GM21825 (cell line): ENCODE measurements at regions not wholly inside any gene's neighbourhood (a gene's known extent, or its start where the extent isn't known, plus 50 kb on each side); places are given as distances from the start of the nearest gene placed in this dataset.
A peak's percentile ranks its signal among the peaks of the same experiment; 100 is the strongest.
"Not testable (repeated sequence)": the region's sequence is repeated elsewhere in the genome, so short reads cannot be mapped to it uniquely, and the experiment has no call there.

Source experiments
- ATAC-seq: cut with Tn5 transposase; IDR thresholded peaks from one replicate; pipeline ENCODE4 v1.9.1; 2021; ENCODE audit warnings: mild to moderate bottlenecking, moderate library complexity; ENCODE audit not compliant: unreplicated experiment

DNA sequence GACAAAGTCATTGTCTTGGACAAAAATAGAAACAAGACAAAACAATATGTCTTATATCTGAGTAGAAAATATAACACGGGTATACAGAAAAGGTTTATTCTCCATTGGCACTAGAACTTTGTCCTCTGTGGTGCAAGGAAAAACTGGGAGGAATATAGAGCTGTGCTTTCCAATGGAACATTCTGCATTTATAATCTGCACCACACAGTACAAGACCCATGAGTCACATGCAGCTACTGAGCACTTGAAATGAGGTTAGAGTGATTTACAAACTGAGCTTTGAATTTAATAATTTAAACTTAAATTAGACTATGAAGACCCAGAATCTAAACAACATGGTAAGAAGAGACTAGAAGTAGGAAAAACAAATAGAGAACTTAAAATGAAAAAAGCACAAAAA, 86.1 kb downstream of the RAP2A start:
- no peak for ATAC-seq

DNA sequence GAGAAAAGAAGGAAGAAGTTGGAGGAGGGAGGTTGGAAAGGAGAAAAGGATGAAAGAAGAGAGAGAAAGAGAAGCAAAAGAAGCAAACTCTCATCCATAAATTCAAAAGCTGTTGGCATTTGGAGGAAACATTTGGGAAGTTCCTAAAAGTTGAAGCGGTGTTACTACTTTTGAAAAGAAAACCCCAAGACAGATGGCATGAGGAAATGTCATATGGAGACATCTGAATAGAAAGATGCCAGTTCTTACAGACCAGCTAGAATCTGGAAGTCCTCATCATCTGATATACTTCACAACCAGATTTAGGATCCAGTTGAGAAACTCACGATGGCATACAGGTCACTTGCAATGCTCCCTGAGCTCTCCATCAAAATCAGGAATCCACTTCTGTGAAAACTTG, 86.9 kb downstream of the RAP2A start:
- ATAC-seq = no peak

DNA sequence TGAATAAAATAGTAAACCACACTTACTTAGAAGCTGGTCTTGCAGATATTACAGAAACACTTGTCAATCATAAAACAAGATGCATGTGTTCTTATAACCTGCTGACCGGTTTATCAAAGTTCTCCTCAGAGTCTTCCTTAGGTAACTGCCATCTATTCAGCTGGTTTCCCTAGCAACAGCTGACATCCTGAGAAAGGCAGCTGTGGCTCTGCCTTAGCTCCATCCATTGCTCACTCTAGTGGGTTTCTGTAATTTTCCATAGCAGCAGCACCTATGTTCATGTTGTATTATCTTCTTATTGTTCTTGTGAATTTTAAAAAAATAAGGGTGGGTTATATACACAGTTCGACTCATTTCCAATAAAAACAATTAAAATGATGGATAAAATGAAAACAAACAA, 87.8 kb downstream of the RAP2A start:
- no peak for ATAC-seq

DNA sequence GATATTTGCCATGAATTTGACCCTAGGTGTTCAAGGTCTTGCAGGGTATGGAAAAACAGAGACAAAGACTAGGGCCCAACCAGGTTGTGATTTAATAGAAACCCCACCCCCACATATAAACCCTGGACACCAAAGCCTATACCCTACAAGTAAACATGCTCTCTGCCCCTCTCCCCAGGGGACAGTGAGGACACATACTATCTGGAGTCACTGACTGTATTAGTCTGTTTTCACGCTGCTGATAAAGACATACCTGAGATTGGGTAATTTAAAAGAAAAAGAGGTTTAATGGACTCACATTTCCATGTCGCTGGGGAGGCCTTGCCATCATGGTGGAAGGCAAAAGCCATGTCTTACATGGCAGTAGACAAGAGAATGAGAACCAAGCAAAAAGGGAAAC, 88.3 kb downstream of the RAP2A start:
- no peak for ATAC-seq

DNA sequence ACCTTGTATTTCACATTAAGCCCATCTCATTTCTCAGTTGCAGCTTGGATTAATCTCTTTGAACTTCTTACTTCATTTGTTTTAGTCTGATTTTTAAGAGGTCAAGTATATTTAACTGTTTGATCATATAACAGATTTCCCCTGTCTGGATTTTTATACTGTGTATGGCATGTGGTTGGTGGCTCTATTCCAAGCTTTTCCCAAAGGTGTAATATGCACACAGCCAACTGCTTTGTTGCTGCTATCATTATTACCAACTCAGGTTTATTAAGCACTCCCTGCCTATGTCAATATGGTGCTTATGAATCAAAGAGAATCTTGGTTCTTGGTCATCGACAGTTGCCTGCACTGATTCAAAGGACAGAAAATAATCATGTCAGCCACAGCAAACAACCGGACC, 92.6 kb downstream of the RAP2A start:
- ATAC-seq = no peak

DNA sequence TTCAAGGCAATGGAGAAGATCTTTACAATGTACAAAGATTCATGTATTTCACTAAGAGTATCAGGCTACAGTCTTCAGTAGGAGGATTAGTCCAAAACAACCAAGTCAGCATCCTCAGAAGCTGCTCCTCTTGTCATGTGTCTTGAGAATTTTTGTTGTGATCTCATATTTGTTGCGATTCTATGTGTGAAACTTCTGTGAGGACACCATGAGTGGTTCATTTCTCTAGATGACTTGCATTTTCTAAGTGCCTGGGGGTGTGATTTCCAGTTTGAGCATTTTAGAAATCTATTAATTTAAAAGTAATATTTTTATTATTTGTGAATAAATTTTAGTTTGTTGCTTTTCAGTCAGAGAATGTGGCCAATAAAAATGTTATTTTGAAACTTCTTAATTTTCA, 94.5 kb downstream of the RAP2A start:
- ATAC-seq = no peak

DNA sequence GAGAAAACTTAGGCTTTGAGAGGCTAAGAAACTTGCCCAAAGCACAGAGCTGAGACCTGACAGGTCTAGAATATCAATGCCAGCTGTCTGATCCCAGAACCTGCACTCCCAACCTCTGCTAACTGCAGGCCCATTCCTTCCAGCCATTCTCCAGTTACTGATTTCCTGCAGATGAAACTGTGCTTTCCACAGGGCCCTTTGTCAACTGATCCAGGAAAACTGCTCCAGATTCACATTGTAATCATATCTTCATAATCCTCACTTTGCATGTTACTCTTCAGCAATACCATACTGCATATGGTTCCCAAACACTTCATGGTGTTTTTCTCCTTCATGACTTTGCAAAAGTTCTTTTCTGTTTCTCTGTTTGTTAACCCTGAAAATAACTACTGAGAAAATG, 100.6 kb downstream of the RAP2A start:
- no peak for ATAC-seq

DNA sequence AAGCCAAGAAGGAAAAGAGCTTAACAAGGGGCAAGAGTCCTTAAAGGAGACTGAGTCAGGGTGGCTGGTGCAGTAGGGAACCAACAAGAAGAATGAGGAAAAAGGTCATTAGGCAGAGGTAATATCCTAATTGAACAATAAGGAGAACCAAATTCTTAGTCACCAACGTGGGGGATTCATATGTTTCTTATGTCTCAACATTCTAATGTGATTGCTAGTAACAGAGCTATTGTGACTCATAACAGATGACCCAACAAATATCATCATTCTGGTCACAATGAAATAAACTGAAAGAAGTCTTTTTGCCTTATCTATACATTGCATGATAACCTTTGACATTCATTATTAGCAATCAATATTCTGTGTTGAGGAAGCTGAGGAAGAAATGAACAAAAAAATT, 101.6 kb downstream of the RAP2A start:
- no peak for ATAC-seq

DNA sequence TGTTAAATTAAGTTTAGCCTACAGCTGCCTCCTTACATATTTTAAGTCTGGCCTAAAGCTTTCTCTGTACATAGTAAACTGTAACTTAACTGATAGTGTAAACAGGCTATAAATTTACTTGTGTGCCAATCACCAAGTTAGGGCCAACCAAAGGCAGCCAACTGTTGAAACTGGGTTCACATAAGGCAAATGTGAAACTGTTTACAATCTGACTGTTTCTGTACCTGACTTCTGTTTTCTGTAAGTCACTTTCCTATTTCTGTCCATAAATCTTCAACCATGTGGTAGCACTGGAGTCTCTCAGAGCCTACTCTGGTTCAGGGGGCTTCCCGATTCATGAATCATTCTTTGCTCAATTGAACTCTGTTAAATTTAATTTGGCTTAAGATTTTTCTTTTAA, 103.1 kb downstream of the RAP2A start:
- ATAC-seq = peak; percentile 83

DNA sequence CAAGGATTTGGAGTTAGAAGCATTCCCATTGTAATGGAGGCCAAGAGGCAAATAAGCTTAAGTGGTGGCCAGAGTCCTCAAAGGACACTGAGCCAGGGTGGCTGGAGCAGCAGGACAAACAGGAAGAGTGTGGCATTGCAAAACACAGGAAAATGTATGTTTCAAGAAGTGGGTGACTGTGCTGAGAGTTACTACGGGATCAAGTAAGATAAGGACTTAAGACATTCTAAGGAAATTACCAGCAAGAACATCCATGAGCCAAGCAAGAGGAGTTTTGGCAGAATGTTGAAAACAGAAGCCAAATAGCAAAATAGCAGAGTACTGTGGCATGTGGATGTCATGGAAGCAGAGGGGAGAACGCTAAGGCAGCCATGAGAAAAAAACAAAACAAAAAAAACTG, 104.2 kb downstream of the RAP2A start:
- no peak for ATAC-seq

DNA sequence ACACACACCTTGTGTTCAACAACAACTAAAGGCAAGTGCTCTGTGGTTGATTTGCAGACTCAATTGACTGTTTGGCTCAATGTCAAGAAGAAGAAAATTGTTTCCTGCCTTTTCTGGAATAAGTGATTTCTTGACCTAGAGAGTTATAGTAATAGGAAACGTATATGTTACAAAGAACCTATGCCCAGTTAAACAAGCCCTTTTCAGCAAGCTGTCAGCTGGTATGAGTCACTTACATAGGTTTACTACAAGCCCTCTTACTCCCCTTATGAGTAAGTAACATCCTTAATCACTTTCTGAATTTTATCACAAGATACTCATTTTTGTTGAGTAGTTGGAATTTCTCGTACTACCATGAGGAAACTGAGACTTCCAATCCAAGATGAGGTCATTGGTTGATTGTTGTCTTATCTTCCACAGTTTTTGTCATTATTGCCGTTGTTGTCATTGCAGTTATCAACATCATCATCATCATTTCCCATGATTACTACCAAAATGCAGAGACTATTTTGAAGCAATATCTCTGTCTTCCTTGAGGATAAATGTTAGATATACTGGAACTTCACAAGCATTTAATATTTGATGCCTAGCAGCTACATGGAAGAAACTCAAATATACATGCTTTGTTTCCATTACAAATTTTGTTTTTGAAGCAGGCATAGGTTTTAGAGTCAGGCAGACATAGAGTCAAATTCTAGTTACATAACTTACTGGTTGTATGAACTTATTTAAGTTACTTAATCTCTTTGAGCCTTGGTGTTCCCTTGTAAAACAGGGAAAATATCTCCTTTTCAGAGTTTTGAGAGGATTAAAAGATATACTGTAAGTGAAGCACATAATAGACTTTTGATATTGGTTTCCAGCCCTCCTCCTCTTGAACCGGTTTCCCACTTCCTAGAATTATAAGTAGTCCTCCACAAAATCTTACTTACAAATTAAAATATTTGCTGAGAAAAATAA, 106.0 kb downstream of the RAP2A start:
- peak; percentile 34 for ATAC-seq

DNA sequence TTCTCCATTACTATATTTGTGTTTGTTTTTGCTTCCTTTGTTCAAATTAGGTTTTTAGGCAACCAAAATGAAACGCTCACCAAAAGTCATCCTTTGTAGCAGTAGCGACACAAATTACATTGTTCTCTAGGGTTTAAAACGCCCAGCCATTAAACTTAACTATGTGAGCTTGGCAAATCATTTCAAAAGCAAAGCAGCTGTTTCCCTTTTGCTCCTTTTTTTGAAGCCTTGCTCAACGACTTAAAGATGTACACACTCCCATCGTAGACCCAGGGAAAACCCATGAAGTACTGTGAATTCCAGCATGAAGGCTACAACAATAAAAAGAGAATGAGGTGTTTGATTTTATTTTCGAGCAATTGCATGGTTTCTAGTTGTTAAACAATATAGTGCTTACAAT, 106.7 kb downstream of the RAP2A start:
- ATAC-seq = no peak

DNA sequence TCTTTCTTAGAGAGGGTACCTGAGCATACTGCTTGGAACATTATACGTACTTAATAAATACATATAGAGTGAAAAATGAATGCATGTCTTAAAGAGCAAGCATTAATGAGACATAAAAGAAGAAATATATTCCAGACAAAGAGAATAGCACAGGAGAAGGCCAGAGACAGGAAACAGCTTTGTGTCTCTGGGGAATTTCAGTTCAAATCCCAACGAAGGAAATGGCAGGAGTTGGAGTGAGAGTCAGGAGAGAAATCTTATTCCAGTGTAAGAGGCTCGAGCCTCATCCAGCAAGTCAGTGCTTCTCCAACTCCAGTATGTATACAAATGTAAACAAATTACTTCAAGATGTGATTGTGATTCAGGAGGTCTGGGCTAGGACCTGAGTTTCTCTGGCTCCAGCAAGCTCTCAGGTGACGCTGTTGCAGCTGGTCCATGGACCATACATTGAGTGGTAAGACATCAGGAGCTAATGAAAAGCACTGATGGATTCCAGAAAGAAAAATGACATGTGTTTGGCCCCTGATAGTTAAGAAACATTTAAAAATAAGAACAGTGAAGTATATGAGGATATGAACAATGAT, 108.2 kb downstream of the RAP2A start:
- no peak for ATAC-seq

DNA sequence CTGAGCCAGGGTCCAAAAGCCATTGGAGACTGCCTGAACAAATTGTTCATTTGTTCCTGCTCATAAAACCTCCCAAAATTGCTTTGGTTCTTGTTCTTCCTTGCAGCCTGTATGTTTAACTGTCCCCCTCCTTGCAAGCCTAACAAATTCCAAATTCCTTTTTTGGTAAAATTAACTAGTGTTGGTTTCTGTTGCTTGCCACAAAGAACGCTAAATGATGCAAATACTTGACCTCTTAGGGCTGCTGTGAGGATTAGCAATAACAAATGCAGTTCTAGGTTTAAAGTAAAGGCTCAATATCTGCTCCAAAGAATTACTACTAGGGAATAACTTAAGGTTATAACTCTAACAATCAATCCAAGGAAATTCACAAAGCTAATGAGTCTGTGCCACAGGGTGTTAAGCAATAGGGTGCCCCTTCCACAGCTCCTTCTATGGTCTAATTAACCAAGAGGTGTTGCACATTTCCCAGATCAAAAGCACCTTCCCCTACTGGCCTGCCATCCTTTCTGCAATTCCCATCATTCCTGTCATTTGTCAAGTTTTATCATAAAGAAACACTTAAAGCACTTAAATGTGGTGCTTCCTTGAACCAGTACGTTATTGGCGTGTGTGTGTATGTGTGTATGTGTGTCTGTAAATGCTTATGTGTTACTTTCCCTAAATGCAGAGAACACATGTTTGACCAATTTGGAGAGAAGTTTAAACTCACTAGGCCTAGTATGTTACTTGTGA, 110.2 kb downstream of the RAP2A start:
- no peak for ATAC-seq

DNA sequence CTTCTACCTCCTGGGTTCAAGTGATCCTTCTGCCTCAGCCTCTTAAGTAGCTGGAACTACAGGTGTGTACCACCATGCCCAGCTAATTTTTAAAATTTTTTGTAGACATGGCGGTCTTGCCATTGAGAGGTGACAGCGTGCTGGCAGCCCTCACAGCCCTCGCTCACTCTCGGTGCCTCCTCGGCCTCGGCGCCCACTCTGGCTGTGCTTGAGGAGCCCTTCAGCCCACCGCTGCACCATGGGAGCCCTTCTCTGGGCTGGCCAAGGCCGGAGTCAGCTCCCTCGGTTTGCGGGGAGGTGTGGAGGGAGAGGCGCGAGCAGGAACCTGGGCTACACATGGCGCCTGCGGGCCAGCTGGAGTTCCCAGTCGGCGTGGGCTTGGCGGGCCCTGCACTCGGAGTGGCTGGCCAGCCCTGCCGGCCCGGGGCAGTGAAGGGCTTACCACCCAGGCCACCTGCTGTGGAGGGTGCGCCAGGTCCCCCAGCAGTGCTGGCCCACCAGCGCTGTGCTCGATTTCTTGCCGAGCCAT, 111.1 kb downstream of the RAP2A start:
- ATAC-seq = not testable (repeated sequence)

DNA sequence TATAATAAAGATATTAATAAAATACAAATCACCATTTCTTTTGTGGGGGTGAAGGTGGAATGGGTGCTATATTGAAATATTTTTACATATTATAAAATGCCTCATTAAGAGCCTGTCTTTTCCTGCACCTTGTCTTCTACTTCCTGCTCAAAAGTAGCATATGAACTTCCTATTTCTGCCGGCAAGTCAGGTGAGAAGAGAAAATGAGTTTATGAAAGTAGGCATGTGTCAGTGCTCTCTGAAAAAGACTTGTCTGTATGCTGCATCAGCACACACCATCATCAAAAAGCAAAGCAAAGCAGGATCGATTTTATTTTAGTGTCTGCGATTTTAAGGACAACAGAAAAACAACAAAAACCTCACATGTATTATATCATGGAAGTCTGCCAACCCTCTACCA, 114.2 kb downstream of the RAP2A start:
- peak; percentile 66 for ATAC-seq

DNA sequence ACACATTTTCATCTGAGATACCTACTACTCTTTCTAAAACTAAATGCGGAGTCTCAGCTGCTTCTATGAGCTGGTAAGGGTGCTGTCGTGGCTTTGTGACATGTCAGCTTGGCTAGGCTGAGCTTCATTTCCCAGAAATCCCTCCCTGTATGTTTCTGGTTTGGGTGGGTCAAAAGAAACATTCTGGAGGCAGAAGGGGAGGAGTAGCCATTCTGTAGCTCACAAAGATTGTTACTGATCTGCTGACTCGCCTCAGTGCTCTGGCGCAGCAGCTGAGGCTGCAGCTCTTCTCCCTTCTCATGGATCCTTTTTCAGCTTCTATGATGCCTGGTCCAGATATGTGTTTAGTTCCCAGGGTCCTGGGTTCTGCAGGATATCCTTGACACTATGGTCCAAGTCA, 114.7 kb downstream of the RAP2A start:
- no peak for ATAC-seq

DNA sequence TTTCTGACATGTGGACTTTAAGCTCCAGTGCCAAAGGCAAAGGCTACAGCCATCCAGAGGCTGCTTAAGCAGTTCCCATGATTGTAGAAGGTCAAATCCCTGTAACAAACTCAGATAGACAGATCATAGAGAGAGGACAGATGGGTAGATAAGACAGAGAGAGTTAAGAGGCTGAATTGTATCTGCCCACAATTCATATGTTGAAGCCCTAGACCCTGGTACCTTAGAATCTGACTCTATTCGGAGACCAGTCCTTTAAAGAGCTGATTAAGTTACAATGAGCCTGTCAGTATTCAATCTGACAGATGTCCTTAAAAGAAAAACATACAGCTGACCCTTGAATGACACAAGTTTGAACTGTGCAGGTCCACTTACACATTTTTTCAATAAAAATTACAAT, 115.2 kb downstream of the RAP2A start:
- ATAC-seq = no peak

DNA sequence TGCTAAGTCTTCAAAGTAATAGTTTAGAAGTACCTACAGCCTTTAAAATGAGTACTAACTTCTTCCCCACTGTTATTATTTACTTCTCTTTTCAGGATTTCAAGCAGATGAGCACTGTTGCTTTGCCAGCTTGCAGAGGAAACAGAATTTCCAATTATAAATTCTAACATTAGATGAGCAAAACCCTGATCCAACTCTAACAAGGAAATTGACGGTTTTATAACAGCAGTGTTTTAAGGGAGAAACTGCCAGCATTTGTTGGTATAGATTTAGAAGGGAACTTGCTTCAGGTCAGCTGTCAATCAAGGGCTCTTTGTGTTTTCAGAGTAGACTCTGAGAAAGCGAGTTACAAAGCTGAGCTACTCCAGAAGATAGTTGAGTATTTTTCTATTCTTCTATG, 120.5 kb downstream of the RAP2A start:
- no peak for ATAC-seq

DNA sequence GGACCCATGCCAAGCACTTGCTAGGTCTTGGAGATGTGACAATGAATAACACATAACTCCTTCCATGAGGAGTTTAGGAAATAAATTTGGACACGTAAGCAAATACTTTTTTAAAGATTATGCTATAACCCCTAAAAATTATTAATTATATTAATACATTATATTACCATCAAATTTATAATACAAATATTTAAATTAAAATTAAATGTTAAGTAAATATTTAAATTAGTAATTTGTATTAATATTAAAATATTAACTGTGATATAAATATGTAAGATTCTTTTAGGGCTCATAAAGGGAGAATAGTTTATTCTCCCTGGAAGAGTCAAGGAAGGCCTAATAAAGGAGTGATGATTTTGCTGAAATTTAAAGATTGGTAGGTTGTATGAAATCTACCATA, 121.1 kb downstream of the RAP2A start:
- ATAC-seq = no peak

DNA sequence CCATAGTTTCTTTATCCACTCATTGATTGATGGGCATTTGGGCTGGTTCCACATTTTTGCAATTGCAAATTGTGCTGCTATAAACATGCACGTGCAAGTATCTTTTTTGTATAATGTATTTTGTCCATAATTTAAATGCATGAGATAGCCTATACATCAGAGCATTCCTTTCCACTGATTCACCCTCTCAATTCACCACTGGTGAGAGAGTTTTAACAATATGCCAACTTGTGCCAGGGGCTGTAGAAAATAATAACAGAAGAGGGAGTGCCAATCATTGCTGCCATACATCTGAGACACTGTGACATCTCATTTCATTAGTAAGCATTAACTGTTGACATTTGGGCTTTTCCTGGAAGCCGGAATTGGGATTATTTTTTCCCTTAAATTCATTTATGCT, 125.1 kb downstream of the RAP2A start:
- no peak for ATAC-seq

DNA sequence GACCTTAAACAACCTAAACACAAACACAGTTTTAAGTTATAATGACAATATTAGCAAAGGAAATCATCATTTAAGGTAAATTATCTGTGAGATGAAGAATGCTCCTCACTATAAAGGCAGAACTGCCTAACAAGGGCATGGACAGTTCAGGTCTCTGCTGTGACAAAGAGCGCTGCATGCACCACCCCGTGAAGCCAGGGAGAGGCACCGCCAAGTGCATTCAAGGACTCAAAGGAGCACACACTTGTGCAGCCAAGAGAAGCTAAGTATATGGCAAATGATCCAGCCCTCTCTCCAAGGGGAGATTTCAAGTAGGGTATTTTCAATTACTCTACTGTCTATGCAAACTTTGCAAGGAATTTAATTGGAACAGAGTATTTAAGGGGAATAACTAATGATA, 126.0 kb downstream of the RAP2A start:
- ATAC-seq = no peak
